ENCODE measurements at regions not wholly inside any gene's neighbourhood (a gene's known extent, or its start where the extent isn't known, plus 50 kb on each side); places are given as distances from the start of the nearest gene placed in this dataset.

DNA sequence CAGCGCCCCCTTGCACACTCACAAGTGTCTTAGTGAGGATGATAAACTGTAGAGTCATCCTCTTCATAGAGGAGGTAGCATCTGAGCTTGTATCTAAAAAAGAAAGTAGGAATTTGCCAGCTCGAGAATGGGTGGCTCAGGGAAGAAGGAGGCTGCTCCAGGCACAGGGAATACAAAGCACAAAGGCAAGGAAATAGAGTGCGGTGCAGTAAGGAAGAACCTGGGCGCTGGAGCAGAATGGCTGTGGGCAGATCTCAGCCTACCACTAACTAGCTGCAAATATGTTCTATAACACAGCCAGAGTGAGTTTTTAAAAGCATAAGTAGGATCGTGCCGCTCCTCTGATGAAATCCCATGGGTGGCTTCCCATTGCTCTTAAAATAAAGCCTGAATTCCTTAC lies 61.6 kb upstream of the MAPK10 start:
- Histone ChIP-seq H4K20me1 (ENCODE audit: insufficient read depth, low read length) (no peaks in the 10 kb centered on the region), H3K27ac (ENCODE audit: extremely low read length, insufficient read depth, low read length) (no peak overlapping the region), H3K4me3 (replicated peaks in 1 of 3; ENCODE audit: insufficient read depth in 1 of 3, low read depth in 2 of 3, low read length in 3 of 3) (no peak overlapping the region), H3K27me3 (ENCODE audit: control insufficient read depth in 1 of 2, insufficient read depth in 2 of 2, low read length in 2 of 2) (no peaks in the 10 kb centered on the region), H3K4me1 (ENCODE audit: insufficient read depth, low read length) (no peaks in the 10 kb centered on the region), H3K9ac (ENCODE audit: insufficient read depth, low read depth, low read length) (no peak overlapping the region), H2AFZ (ENCODE audit: low read length) (no peak overlapping the region), H3K36me3 (replicated peaks in 1 of 2; ENCODE audit: control insufficient read depth in 1 of 2, insufficient read depth in 2 of 2, low read length in 2 of 2) (no peaks in the 10 kb centered on the region), H3K79me2 (ENCODE audit: insufficient read depth, low read length) (no peaks in the 10 kb centered on the region), H3K4me2 (ENCODE audit: low read depth, low read length) (no peak overlapping the region), H3K9me3 (ENCODE audit: low read length) (no peaks in the 10 kb centered on the region)
- FAIRE-seq: no peak
- POLR2A ChIA-PET: no interaction called here
- no TSS peak for BruUV-seq (replicated peaks)
- CTCF ChIA-PET (ENCODE audit: low intra/inter-chr PET ratio, low total read pairs): no interaction called here
- DNase-seq (ENCODE audit: low spot score): no peak
- in situ Hi-C loops (cut with HindIII; ENCODE audit: extremely low pct_ligation_motif_present, low pct_unique_long_range_greater_than_20kb) (no loop called here), intact Hi-C loops (cut with micrococcal nuclease; ENCODE audit: unreplicated experiment) (no loop called here)
- no peak for TF ChIP-seq SP2 (CRISPR knock-in tag; IDR thresholded peaks at IDR 0.05)
- 29% methylated on average over 4 of the region's 6 CpGs for WGBS (ENCODE audit: low lambda C conversion rate)
- ATAC-seq: no peak

- ATAC-seq (no peak), FAIRE-seq (no peak), DNase-seq (ENCODE audit: low spot score) (no peak)
- no peak overlapping the region for H3K4me2 ChIP-seq (ENCODE audit: low read depth, low read length)
- no peaks in the 10 kb centered on the region for H3K9me3 ChIP-seq (ENCODE audit: low read length)
- CTCF ChIA-PET (ENCODE audit: low intra/inter-chr PET ratio, low total read pairs): no interaction called here
- intact Hi-C loops (cut with micrococcal nuclease; ENCODE audit: unreplicated experiment): no loop called here
- H3K79me2 ChIP-seq (ENCODE audit: insufficient read depth, low read length): no peaks in the 10 kb centered on the region
- in situ Hi-C loops (cut with HindIII; ENCODE audit: extremely low pct_ligation_motif_present, low pct_unique_long_range_greater_than_20kb): no loop called here
- H3K27ac ChIP-seq (ENCODE audit: extremely low read length, insufficient read depth, low read length): no peak overlapping the region
- no peak overlapping the region for H3K9ac ChIP-seq (ENCODE audit: insufficient read depth, low read depth, low read length)
- 61% methylated on average over 6 of the region's 6 CpGs for WGBS (ENCODE audit: low lambda C conversion rate)
- H3K4me3 ChIP-seq (replicated peaks in 1 of 3; ENCODE audit: insufficient read depth in 1 of 3, low read depth in 2 of 3, low read length in 3 of 3): no peak overlapping the region
- H2AFZ ChIP-seq (ENCODE audit: low read length): no peak overlapping the region
- H3K27me3 ChIP-seq (ENCODE audit: control insufficient read depth in 1 of 2, insufficient read depth in 2 of 2, low read length in 2 of 2): no peaks in the 10 kb centered on the region; a peak in 1 of 5 replicates
- no peaks in the 10 kb centered on the region for H4K20me1 ChIP-seq (ENCODE audit: insufficient read depth, low read length)
- no peaks in the 10 kb centered on the region for H3K4me1 ChIP-seq (ENCODE audit: insufficient read depth, low read length)
- POLR2A ChIA-PET: no interaction called here
- H3K36me3 ChIP-seq (replicated peaks in 1 of 2; ENCODE audit: control insufficient read depth in 1 of 2, insufficient read depth in 2 of 2, low read length in 2 of 2): no peaks in the 10 kb centered on the region
- TF ChIP-seq ATAD3A (CRISPR knock-in tag; IDR thresholded peaks at IDR 0.05) (no peak), ZBTB21 (CRISPR knock-in tag; IDR thresholded peaks at IDR 0.05) (no peak), ARNTL (CRISPR knock-in tag; IDR thresholded peaks at IDR 0.05) (no peak), KAT8 (CRISPR knock-in tag; IDR thresholded peaks at IDR 0.05) (no peak), BHLHE40 (IDR thresholded peaks at IDR 0.05; ENCODE audit: low read length) (no peak), ZNF737 (CRISPR knock-in tag; IDR thresholded peaks at IDR 0.05; ENCODE audit: borderline replicate concordance) (no peak), TRIM24 (CRISPR knock-in tag; IDR thresholded peaks at IDR 0.05) (no peak), ZKSCAN5 (CRISPR knock-in tag; IDR thresholded peaks at IDR 0.05) (no peak)
- BruUV-seq (replicated peaks): no TSS peak
Observed at GRCh38 chr4:86431543-86432116, 71.8 kb upstream of the MAPK10 start.
